Inferior parietal cortex (tissue), 1 donor: ENCODE measurements at regions not wholly inside any gene's neighbourhood (a gene's known extent, or its start where the extent isn't known, plus 50 kb on each side); places are given as distances from the start of the nearest gene placed in this dataset.
A peak's percentile ranks its signal among the peaks of the same experiment; 100 is the strongest.

Source experiments
- DNase-seq: peaks from one replicate; pipeline ENCODE4 v3.0.0-alpha.2; 2016; ENCODE audit errors: extremely low spot score

DNA sequence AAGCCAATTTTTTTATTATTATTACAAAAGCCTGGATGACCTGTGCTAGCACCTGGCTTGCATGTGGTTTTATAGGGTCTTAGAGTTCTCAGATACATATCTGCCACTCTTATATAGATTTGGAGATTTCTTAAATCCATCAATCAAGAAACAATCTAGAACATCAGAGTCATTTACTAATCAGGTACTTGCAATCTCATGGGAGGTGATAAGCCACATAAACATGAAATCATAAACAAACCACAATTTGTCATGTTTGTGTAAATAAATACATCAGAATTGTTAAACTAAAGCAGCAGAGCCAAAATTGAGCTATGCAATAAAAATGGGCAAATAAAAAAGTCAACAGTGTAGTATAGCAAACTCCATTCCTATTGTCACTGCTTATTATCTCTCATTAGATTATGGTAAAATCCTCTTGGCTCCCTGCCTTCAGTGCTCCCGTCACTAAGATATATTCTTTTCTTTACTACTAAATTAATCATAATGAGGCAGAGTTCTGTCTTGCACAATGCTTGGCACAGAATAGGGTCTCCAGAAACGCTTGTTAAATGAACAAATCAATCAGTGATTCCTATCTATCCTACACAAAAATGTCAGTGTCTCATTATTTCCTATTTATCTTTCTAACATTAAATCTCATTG lies 108.7 kb upstream of the TTC29 start:
- DNase-seq = no peak

- DNase-seq = no peak
These were observed 111.4 kb upstream of the TTC29 start for GRCh38 chr4:147056940-147057610.

DNA sequence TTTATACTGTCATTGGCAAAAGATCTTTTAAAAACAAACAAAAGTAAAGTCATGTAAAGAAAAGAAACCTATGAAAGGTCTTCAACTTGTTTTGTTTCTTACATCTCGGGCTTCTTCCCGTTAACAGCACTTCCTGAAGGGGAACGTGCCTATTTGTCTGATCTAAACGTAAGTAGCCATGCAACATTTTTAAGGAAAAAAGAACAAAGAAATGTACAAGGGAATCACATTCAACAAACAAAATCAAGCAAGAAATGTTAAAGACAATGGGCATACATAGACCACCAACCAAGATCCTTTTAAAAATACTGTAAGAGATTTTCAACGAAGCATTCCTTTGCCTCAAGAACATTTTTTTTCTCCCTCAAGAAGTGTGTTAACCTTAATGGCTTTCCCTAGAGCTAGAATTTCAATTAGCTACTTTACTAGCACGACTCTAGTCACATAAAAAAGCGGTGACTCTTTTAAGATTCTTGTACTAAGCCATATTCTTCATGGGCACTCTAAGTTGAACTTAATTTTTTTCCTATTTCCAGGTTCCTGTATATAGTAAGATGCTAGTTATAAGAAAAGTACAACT lies 112.0 kb upstream of the TTC29 start:
- no peak for DNase-seq

- DNase-seq = no peak
These were observed 113.5 kb upstream of the TTC29 start for GRCh38 chr4:147059064-147059731.

GRCh38 chr4:147060151-147060931 lies 114.7 kb upstream of the TTC29 start:
- DNase-seq = no peak

DNA sequence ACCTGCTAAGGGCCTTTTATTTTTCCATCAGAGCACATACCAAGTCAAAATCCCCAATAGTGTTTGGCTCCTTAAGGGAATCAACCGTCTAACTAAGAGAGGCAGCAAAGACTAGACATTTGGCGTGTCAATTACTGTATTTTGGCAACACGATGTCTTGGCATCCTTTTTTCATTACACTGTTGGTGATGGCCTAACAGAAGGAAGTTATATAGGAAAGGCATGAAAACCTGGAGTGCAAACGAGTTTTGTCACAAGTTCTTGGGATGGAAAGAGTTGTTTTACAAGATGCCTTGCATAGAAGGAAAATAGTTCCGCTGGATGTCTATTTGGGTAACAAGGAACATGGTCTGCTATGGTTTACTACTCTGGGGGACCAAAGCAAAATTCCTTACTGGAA lies 119.2 kb upstream of the TTC29 start:
- DNase-seq = no peak

- DNase-seq = no peak
These were observed 122.9 kb upstream of the TTC29 start for GRCh38 chr4:147068564-147068963.

DNA sequence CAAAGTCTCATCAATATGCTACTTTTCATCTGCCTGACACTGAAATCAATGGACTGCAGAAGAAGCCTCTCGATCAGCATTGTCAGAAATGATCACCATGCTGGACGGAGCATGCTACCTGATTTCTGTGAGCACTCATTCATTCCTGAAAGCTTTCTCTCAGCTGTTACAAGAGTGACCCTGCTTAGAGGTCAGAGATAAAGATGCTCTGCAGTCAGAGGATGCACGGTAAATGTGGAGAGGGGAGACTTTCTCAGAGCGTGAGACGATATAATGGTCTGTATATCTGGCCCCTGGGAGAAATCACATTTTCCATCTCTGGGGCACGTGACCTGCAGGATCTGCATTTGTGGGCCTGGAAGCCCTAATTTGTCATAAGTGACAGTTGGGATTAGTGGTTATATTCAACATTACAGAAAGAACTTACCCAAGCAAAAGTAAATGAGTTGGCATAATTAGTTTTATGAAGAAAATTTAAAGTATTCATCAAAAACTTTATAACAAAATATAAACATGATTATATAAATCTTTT lies 125.6 kb upstream of the TTC29 start:
- DNase-seq = no peak

GRCh38 chr4:147076179-147076578 lies 130.5 kb upstream of the TTC29 start:
- no peak for DNase-seq

DNA sequence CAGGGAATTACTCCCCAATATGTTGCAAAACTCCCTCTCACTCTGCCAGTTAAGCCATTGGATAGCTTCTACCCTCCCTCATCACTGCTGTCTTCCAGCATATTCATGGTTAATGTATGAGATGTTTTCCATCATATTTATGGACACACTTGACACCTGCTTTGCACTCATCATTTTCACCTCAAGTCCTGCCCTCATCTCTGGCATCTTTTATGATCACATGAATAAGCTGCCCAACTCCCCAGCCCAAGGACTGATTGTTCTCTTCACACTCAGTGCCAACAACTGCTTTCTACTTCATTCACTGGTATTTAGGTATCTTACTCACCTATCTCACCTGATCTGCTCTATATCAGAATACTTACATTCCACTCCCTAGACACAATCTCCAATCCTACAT lies 131.1 kb upstream of the TTC29 start:
- DNase-seq = no peak

DNA sequence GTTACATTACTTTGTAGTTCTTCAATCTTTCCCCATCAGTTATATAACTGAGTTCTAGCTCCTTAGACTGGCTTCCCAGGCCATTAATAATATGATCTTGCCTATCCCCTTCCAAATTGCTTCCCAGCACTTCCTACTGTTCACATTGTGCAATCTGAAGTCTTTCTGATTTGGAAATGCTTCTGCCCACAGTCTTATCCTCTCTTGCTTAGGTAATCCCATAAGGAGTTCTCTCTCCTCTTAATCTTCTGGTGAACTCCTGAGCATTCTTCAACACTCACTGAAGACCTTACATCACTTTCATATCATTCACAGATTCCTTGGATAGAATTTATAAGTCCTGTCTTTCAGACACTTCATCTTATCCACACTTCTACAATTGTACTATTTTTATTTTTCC lies 132.7 kb upstream of the TTC29 start:
- DNase-seq = no peak

GRCh38 chr4:147078875-147079658 lies 133.4 kb upstream of the TTC29 start:
- DNase-seq = no peak

GRCh38 chr4:147084861-147085260 lies 139.2 kb upstream of the TTC29 start:
- DNase-seq = no peak

DNA sequence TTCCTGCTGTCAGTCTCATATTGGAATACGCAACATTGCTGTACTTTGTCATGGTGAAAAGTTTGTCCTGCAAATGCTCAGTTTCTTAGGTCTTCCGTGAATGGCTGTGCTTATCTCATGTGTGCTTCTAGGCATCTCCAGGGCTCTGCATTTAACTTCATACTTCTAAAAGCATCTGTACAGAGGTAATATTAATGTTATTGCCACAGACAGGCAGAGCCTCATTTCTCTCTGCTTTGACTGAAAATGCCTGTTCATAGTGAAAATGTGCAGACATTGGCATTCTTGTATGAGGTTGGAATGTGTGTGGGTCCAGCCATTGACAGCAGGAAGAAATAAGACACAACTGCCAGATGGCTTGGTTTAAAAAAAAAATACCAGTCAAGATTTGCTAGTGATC lies 140.1 kb upstream of the TTC29 start:
- no peak for DNase-seq

- DNase-seq = no peak
These were observed 142.5 kb upstream of the TTC29 start for GRCh38 chr4:147088146-147088545.

- no peak for DNase-seq
These were observed 144.8 kb upstream of the TTC29 start for GRCh38 chr4:147090486-147090885.

DNA sequence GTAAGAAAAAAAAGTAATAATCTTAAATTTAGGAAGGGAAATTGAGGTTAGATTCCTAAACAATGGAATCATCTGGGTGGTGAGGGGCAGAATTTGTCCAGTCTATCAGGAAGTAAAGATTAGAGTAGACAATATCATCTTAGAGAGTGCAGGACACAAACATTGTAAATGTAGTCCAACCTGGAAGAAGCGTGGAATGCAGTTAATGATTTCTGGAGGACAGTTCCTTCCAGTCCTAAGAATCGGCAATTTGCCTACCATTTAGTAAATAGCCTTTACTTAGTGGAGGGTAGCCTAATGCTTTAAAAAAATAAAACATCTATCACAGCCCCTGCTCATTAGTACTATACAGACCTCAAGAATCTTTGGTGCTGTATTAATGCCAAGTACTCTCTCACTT lies 147.5 kb upstream of the TTC29 start:
- no peak for DNase-seq

DNA sequence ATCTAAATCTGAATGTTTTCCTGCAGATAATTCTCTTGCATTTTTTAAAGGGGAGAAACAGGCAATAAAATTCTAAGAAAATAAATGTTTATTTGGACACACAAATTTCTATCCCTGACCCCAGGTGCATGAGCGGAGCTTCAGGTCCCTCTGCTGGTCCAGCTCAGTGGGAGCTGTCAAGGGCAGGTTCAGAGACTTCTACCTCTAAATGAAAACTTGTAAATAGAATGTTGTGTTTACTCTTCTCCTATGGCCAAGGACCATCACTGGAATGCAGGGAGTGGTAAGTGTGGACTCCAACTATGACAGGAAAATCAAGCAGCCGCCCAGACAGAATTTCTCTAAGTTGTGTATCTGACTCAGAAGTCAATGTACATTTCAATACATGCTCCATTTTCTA lies 148.6 kb upstream of the TTC29 start:
- no peak for DNase-seq

DNA sequence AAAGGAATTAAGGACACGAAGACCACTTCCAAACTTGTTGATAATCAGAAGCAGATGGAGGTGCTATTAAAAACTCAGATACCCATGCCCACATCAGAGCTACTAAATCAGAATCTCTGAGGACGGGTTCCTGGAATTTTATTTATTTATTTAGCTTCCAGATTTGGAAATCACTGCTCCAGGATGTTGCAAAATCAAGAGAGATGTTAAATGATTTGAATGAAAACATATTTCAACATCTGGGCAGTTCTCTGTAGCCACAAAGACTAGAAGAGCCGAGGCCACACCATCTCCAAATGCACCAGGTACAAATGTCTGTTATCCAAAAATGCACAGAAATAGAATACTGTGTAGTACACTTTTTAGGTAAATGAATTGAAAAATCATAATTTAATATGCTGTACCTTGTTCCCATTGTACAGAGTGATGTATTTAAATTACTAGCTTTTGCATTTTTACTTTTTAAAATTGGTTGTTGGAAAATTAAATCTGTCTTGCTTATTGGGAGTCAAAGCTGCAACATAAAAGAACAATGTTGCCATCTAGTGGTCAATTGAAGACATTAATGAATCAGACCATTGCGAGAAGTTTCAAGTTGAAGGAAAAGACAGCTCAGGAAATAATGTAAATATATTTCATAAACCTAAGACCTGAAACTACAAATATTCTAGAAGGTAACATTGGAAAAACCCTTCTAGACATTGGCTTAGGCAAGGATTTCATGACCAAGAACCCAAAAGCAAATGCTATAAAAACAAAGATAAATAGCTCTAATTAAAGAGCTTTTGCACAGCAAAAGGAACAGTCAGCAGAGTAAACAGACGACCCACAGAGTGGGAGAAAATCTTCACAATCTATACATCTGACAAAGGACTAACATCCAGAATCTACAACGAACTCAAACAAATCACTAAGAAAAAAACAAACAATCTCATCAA lies 151.3 kb upstream of the TTC29 start:
- peak; percentile 78 for DNase-seq

DNA sequence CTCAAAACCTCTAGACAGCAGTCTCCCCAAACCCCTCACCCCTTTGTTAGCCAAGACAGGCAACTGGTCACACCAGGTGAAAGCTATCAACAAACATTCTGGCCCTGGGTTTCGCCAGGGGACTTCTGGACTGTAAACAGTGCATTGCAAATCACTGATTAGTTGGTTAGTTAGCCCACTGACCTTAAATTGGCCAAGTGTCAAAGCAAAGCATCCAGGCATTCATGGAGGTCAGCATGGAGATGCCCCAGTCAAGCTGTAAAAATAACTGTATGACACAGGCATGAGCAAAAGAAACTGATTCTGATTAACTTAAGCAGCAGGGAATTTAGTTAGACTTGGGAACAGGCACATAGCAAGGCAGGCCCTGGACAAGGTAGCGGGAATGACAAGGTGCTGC lies 156.0 kb upstream of the TTC29 start:
- no peak for DNase-seq
